Globus pallidus (tissue), 1 donor: ENCODE measurements at regions not wholly inside any gene's neighbourhood (a gene's known extent, or its start where the extent isn't known, plus 50 kb on each side); places are given as distances from the start of the nearest gene placed in this dataset.
"Not testable (repeated sequence)": the region's sequence is repeated elsewhere in the genome, so short reads cannot be mapped to it uniquely, and the experiment has no call there.

ENCODE experiments used
- DNase-seq: peaks from one replicate; pipeline ENCODE4 v3.0.0-alpha.2; 2015; ENCODE audit warnings: low spot score

- no peak for DNase-seq
These were observed 200.0 kb upstream of the SULF2 start for GRCh38 chr20:47985092-47985850.

DNA sequence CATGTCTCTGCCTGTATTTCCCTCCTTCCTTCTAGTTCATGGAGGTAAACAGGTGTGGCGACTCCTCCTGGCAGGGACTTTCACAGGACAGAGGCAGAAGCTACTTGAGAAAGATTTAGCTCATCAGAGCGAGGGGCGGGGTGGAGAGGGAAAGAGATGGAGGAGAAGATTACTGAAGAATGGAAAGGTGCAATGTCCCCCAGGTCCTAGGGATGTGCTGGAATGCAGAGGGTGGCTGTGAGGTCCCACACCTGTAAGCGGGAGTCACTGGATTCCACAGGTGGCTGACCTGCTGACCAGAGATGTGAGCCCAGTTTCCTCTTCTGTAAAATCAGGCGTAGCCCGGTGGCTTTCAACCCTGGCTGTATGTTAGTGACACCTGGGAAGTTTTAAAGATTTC, 199.2 kb upstream of the SULF2 start:
- no peak for DNase-seq

DNA sequence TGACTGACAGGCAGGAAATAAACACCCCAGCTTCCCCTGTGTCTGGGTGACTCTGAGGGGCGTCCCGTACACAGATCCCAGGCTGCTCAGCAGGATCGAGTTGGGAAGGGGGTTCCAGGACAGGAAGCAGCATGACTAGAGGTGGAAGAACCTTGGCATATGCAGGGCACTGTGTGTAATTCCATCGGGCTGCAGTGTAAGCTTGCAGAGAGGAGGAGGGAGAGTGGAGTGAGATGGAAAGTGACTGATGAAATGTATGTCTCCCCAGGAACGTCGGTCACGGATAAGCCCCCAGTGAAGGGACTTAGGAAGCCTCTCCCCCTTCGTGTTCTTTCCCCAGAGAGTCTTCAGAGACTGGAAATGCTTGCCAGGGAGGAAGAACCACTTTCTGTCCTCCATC, 198.4 kb upstream of the SULF2 start:
- DNase-seq, result not testable (repeated sequence)

- DNase-seq, result no peak
These were observed 197.5 kb upstream of the SULF2 start for GRCh38 chr20:47982574-47983360.

DNA sequence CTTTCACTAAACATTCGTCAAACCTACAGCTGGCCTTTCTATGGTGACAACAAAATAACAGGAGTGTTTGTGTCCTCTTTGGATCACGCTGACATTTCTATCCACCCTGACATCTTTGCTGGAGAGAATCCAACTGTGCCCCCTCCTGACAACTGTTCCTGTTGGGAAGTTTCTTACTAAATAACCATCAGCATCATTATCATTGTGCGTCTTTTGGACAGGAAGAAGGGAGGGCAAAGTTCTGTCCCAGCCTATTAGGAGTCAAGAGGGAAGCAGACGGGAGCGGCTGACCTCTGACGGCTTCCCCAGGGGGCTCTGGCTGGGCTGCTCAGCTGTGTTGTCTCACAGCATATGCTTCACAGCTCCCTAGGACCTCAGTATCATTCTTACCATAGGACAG, 195.9 kb upstream of the SULF2 start:
- DNase-seq, result no peak

DNA sequence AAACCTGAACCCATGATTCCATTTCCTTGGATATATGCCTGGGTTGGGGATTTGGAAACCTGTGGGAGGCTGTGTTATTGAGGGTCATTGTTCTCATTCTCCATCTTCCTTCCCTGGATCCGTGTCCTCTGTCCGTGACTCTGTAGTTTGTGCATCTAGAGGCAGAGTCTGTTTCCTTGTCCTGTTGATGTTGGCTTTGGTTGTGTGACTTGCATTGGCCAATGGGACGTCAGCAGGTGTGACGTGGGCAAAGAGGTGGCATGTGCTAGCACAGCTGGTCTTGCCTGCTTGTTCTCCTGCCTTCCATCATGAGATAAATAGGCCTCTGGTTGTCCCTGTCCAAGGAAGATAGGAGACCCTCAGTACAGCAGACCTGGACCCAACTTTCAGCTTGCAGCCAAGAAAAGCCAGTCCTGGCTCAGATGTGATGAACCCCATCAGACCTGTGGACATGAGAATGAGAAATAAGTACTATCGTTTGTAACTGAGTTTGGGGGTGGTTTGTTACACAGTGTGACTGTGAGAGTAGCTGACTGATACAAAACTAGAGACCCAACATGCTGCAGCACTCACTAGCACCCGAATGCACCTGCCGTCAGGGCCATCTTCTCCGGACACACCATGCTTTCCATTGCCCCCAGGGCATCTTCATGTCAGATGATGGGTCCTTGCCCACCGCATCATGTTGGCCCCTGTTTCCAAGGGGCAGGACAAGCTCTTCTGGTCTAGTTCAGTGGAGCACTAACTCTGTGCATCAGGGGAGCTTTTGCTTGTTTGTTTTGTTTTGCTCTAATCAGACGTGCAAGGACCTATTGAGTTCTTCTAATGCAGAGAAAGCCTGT, 195.3 kb upstream of the SULF2 start:
- no peak for DNase-seq

DNA sequence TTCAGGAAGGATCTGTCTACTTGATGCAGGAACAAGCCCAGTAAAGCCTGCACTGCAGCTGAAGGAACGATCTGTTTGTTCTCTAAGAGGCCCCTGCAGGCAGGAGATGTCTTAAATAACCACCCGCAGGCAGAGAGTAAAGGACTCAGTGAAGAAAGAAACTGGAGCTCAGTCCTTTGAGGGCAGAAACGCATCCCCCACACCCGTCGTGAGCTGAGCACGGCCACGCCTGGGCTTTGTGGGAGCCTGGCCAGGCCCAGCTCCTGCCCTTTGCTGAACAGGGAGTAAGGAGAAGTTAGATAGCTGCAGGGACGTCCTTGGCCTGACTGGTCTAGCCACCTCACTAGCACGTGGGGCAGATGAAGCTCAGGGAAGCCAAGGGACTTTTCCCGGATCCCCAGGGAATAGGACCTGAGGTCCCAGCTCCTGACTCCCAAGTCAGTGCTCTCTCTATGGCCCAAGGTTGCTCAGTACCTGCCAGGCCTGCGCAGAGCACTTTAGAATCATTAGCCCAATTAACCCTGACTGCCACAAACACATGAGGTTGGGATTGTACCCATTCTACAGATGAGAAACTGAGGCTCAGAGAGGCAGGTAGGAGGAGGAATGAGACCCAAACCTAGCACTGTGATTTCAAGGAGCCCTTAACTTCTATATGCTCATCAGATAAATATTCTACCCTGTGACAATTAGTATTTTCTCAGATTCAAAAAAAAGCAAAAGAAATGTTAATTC, 194.2 kb upstream of the SULF2 start:
- DNase-seq, result not testable (repeated sequence)

GRCh38 chr20:47978428-47979120, 193.3 kb upstream of the SULF2 start:
- DNase-seq, result not testable (repeated sequence)

- not testable (repeated sequence) for DNase-seq
These were observed 192.5 kb upstream of the SULF2 start for GRCh38 chr20:47977789-47978252.

DNA sequence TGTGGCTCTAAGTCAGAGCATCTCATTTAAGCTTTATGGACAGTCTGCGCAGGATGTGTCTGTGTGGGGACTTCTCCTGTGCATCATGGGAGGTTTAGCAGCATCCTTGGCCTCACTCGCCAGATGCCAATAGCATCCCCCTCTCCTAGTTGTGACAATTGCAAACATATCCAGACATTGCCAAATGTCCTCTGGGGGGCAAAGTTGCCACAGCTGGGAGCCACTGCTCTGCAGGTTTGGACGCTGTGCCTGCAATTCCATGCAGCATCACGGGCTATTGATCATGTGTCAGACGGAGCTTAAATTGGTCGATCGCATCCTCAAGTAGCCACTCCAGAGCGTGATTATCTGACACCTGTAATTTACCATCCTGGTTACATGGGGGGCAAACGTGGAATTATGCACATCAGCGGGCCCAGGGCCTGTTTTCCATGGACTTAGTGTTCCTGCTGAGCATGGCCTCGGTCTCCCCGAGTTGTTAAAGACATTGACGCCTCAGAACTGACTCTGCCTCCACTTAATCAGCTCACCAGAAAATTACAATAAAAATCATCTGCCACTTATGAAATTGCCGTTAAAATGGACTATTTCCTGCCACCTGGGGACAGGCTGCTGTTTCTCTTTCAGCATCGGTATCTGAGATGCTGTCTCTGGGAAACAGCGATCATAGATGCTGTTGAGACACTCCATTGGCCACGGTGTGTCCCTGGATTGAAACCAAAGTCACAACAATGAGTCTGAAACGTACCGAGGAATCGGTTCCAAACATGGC, 191.9 kb upstream of the SULF2 start:
- not testable (repeated sequence) for DNase-seq

- no peak for DNase-seq
These were observed 189.1 kb upstream of the SULF2 start for GRCh38 chr20:47974234-47974878.

DNA sequence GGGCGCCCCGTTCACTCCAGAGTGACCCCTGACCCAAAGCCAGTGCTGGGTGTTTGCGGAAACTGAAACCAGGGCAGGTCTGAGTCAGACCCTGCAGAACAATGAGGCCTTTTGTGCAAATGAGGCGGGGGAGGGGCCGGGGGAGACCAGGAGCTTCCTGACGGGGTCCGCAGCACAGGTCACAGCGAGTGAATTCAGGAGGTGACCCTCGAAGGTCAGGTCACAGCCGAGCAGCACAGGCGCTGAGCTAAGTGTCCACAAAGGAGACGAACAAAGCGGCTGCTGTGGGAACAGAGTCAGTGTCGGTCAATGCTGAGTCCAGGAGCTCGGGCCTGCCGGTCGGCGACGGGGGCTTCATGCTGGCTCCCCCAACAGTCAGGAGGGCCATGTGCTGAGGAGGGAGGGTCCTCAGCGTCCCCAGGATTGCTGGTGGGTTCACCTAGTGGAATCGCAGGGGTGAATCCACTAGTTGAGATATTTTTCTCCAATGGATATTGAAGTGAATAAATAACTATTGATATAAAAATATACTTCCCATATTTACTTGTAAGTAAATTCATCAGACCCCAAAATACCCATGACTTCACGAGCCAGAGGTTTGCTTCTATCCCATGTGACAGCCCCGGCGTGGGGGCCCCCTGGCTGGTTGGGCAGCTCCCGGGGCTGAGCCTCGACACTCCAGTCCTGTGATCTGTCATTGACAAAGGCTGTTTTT, 188.4 kb upstream of the SULF2 start:
- no peak for DNase-seq

GRCh38 chr20:47972916-47973309, 187.6 kb upstream of the SULF2 start:
- no peak for DNase-seq

DNA sequence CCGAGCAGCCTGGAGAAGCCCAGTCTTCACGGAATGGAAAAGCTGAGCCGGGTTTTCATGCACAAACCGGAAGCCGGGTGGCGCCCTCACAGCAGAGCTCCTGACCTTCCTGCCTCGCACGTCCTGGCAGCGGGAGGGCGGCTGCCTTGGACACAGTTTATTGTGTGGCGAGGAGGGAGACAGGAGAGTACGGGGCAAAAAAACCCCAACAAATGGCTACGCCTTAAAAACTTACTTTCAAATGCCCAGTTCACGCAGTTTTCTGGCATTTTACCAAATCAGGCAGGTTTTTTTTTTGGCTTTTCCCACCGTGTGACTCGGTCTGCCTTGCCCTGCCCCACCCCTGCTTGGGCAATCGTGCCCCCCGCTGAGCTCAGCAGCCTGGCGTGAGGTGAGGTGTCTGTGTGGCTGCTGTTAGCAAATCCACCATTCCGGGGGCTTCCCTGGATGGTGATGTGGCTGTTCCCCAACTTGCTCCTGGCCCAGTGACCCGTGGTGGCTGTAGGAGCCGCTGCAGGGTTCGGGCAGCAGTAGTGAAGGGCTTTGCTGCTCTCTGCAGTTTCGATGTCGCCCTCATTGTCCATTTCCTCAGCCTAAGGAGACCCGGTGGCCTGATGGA, 187.1 kb upstream of the SULF2 start:
- peak; percentile 35 for DNase-seq

DNA sequence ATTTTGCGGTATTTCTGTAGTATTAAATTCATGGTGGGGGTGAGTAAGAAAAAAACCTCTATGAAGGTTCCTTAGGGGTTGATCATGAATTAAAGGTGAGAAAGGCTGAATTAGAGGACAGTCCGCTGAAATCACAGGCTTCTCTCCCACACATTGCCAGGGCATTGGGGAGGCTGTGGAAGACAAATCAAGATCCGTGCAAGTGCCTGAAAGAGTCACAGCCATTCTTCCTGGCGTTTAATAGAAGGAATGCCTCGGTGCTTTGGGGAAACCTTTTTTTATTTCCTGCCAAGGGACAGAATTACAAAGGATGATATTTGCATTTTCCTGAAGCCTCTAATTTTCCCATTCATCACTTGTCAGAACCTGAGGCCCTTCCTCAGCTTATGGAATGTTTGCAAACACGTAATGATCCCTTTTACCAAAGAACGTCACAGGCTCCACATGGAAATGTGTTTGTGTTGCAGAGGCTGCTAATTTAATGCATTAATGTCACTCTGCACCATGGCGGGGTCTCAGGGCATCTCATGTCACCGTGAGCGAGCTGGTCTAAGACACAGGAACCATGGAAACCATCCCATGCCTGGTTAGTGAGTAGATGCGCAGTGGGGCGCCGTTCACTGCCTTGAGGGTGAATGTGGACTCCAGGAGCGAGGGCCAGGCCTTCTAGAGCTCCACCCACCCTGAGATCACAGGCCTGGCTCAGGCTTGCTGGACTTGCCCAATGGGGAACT, 185.9 kb upstream of the SULF2 start:
- DNase-seq, result no peak

- no peak for DNase-seq
These were observed 185.1 kb upstream of the SULF2 start for GRCh38 chr20:47970282-47970903.

DNA sequence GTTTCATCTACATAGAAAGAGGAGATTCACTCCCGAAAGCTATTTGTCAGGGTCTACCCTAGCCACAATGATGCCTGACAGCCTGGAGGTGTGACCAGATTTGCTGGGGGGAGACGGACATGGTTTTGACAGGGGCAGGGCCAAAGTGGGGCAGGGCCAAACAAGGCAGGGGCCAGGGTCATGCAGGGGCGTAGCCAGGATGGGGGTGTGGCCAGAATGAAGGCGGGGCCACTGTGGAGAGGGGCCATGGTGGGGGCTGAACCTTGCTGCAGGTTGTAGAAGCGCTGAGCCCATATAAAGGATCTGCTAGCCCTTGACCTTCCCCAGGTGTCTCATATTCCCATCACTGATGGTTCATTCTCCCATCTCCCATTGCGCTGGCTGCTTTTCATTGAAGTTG, 184.1 kb upstream of the SULF2 start:
- no peak for DNase-seq
